OCI-LY1 (cell line): ENCODE measurements at regions not wholly inside any gene's neighbourhood (a gene's known extent, or its start where the extent isn't known, plus 50 kb on each side); places are given as distances from the start of the nearest gene placed in this dataset.

Source experiments
- H2AFZ ChIP-seq: fragments of 200-600 bp; sonication (generic), shearing (Covaris generic); 2 replicates; pipeline ENCODE4 v1.6.0; 2014; ENCODE audit warnings: antibody characterized with exemption, mild to moderate bottlenecking, low read length
- H3F3A ChIP-seq: fragments of 200-600 bp; sonication (generic), shearing (Covaris generic); 2 replicates; pipeline ENCODE4 v1.6.0; 2014; ENCODE audit warnings: mild to moderate bottlenecking, antibody characterized with exemption, low read length, moderate library complexity; ENCODE audit not compliant: insufficient read depth
- H3K27ac ChIP-seq: fragments of 200-600 bp; sonication (generic); 2 replicates; pipeline ENCODE4 v1.5.1; 2014; ENCODE audit warnings: low read length, mixed run types, mild to moderate bottlenecking, low read depth; ENCODE audit not compliant: poor library complexity, severe bottlenecking
- H3K27me3 ChIP-seq: fragments of 200-600 bp; sonication (generic); 2 replicates; pipeline ENCODE4 v1.6.0; 2014; ENCODE audit warnings: antibody characterized with exemption, mild to moderate bottlenecking, low read length, moderate library complexity; ENCODE audit not compliant: insufficient read depth
- H3K36me3 ChIP-seq: fragments of 200-600 bp; sonication (generic); 2 replicates; pipeline ENCODE4 v1.6.1; 2014; ENCODE audit warnings: mild to moderate bottlenecking, antibody characterized with exemption, low read length, moderate library complexity, mixed read lengths; ENCODE audit not compliant: insufficient read depth
- H3K4me1 ChIP-seq: fragments of 200-600 bp; sonication (generic); 2 replicates; pipeline ENCODE4 v1.5.1; 2014; ENCODE audit warnings: mild to moderate bottlenecking, low read length, moderate library complexity; ENCODE audit not compliant: insufficient read depth, severe bottlenecking
- H3K4me2 ChIP-seq: fragments of 200-600 bp; sonication (generic), shearing (Covaris generic); 2 replicates; pipeline ENCODE4 v1.6.1; 2014; ENCODE audit warnings: low read length
- H3K4me3 ChIP-seq: fragments of 200-600 bp; sonication (generic); 2 replicates; pipeline ENCODE4 v1.5.1; 2014; ENCODE audit warnings: low read length, low read depth, mild to moderate bottlenecking, mixed read lengths; ENCODE audit not compliant: poor library complexity, severe bottlenecking
- H3K79me2 ChIP-seq: fragments of 200-600 bp; shearing (Covaris generic); 2 replicates; pipeline ENCODE4 v1.6.1; 2016; ENCODE audit warnings: mixed run types, low read length, mixed read lengths; ENCODE audit not compliant: insufficient read depth
- H3K9ac ChIP-seq: fragments of 200-600 bp; sonication (generic), shearing (Covaris generic); 2 replicates; pipeline ENCODE4 v1.6.1; 2014; ENCODE audit warnings: mild to moderate bottlenecking, low read length, mixed read lengths
- H3K9me2 ChIP-seq: fragments of 200-600 bp; sonication (generic), shearing (Covaris generic); 2 replicates; pipeline ENCODE4 v1.6.1; 2014; ENCODE audit warnings: low read depth, mild to moderate bottlenecking, low read length, mixed read lengths
- H3K9me3 ChIP-seq: fragments of 200-600 bp; shearing (Covaris generic); 2 replicates; pipeline ENCODE4 v1.6.1; 2014; ENCODE audit warnings: low read length, mixed read lengths
- H4K20me1 ChIP-seq: fragments of 200-600 bp; sonication (generic), shearing (Covaris generic); 2 replicates; pipeline ENCODE4 v1.6.0; 2016; ENCODE audit warnings: mild to moderate bottlenecking, low read length; ENCODE audit not compliant: insufficient read depth
- EZH2 ChIP-seq: fragments of 200-600 bp; sonication (generic), shearing (Covaris generic); IDR thresholded peaks from 2 replicates; pipeline ENCODE4 v1.8.0; 2017; ENCODE audit warnings: borderline replicate concordance, mixed run types, mild to moderate bottlenecking, antibody characterized with exemption, low read length, moderate library complexity, mixed read lengths
- TF ChIP-seq, protein P1 (sequence below): fragments of 200-600 bp; sonication (generic), shearing (Covaris generic); IDR thresholded peaks from 2 replicates; pipeline ENCODE4 v1.5.1; 2017; ENCODE audit warnings: mild to moderate bottlenecking, antibody characterized with exemption, low read length, moderate library complexity, mixed read lengths

DNA sequence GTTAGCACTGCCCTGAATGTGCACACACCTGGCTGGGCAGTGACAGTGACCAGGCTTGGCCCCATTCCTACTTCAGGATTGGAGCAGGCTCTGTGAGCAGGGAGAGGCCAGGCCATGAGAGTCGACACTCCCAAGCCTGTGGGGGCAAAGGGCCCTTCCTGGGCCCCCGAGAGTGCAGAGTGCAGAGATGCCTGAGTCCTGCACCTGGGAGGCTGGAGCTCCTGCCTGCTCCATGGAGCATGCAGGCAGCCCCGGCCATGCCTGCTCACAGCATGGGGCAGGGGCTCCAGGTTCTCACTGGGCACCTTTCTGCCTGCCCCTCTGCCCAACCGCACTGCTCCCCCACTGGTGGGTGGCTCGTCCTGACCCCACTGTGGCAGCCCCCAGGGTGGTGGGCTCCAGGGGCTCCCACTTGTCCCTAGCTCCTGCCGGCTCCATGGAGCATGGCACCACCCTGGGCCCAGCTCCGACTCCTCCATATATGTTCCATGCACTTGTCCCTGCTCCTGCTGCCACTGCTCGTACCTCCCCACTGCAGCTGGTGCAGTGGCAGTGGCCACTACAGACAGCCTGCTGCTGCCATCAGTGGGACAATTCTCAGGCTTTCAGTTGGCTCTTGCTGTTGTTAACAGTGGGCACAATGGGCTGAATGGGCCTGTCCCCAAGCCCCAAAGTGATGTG is 282.0 kb downstream of the RPRM start:
- Histone ChIP-seq H2AFZ (no peak overlapping the region), H3K9ac (no peak overlapping the region), H3K4me1 (no peaks in the 10 kb centered on the region), H3K4me2 (no peak overlapping the region), H3K27me3 (no peaks in the 10 kb centered on the region), H3K9me2 (no peaks in the 10 kb centered on the region), H3K4me3 (no peak overlapping the region), H3K27ac (no peak overlapping the region), H3K79me2 (no peaks in the 10 kb centered on the region), H3K9me3 (no peaks in the 10 kb centered on the region), H3K36me3 (no peaks in the 10 kb centered on the region), H4K20me1 (no peaks in the 10 kb centered on the region), H3F3A (no peaks in the 10 kb centered on the region)
- TF ChIP-seq, protein P1, sequence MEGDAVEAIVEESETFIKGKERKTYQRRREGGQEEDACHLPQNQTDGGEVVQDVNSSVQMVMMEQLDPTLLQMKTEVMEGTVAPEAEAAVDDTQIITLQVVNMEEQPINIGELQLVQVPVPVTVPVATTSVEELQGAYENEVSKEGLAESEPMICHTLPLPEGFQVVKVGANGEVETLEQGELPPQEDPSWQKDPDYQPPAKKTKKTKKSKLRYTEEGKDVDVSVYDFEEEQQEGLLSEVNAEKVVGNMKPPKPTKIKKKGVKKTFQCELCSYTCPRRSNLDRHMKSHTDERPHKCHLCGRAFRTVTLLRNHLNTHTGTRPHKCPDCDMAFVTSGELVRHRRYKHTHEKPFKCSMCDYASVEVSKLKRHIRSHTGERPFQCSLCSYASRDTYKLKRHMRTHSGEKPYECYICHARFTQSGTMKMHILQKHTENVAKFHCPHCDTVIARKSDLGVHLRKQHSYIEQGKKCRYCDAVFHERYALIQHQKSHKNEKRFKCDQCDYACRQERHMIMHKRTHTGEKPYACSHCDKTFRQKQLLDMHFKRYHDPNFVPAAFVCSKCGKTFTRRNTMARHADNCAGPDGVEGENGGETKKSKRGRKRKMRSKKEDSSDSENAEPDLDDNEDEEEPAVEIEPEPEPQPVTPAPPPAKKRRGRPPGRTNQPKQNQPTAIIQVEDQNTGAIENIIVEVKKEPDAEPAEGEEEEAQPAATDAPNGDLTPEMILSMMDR, result no peak
- no peak for TF ChIP-seq EZH2

DNA sequence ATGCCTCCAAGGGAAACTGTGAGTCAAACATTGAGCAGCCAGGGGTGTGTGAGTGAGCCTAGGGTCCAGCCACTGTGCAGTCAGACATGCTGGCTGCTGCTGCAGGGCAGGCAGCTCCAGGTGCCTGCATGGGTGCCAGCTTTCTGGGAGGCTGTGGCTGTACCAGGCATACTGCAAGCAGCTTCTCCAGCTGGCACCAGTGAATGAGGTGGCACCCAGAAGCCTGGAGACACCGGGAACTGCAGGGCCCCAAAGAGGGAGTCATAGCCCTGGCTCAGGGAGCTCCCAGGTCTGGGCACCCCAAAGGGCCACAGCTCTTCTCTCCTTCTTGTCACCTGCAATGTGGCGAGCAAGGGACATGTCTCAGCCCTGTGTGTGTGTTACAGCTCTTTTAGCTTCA is 283.2 kb downstream of the RPRM start:
- H3K36me3 ChIP-seq, result no peaks in the 10 kb centered on the region
- no peaks in the 10 kb centered on the region for H3K9me3 ChIP-seq
- H3K4me2 ChIP-seq, result no peak overlapping the region
- H3F3A ChIP-seq, result no peaks in the 10 kb centered on the region
- no peak overlapping the region for H2AFZ ChIP-seq
- H3K9ac ChIP-seq, result no peak overlapping the region
- no peaks in the 10 kb centered on the region for H3K79me2 ChIP-seq
- H3K27ac ChIP-seq, result no peak overlapping the region
- TF ChIP-seq, protein P1, result no peak
- no peak for TF ChIP-seq EZH2
- no peak overlapping the region for H3K4me3 ChIP-seq
- no peaks in the 10 kb centered on the region for H3K9me2 ChIP-seq
- H4K20me1 ChIP-seq, result no peaks in the 10 kb centered on the region
- H3K4me1 ChIP-seq, result no peaks in the 10 kb centered on the region
- no peaks in the 10 kb centered on the region for H3K27me3 ChIP-seq

DNA sequence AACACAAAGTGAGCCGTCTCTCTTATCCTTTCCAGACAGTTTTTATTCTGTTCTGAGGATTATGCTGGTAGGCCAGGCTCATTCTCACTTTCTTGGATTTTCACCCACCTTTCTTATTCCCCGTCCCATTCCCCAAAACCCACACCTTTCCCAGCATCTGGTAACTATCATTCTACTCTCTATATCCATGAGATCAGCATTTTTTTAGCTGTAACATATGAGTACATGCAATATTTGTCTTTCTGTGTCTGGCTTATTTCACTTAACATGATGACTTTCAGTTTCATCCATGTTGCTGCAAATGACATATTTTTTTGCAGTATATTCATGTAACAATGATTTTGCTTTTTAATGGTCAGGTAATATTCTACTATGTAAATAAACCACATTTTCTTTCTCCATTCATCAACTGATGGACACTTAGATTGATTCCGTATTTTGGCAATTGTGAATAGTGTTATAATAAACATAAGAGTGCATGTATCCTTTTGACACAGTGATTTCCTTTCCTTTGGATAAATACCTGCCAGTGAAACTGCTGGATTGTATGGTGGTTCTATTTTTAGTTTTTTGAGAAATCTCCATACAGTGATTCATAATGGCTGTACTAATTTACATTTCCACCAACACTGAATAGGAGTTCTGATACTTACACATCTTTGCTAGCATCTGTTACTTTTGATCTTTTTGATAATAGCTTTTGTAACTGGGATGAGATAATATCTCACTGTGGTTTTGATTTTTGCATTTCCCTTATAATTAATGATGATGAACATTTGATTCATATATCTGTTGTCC is 289.3 kb downstream of the RPRM start:
- H3K9ac ChIP-seq, result no peak overlapping the region
- H2AFZ ChIP-seq, result no peak overlapping the region
- H3K9me2 ChIP-seq, result no peaks in the 10 kb centered on the region
- no peak overlapping the region for H3K4me2 ChIP-seq
- H3F3A ChIP-seq, result no peaks in the 10 kb centered on the region
- no peak overlapping the region for H3K4me3 ChIP-seq
- no peaks in the 10 kb centered on the region for H3K36me3 ChIP-seq
- no peaks in the 10 kb centered on the region for H3K4me1 ChIP-seq
- H3K27me3 ChIP-seq, result no peaks in the 10 kb centered on the region
- no peaks in the 10 kb centered on the region for H4K20me1 ChIP-seq
- H3K79me2 ChIP-seq, result no peaks in the 10 kb centered on the region
- no peaks in the 10 kb centered on the region for H3K9me3 ChIP-seq
- no peak overlapping the region for H3K27ac ChIP-seq
- no peak for TF ChIP-seq EZH2
- TF ChIP-seq, protein P1, result no peak
